ENCODE measurements at regions not wholly inside any gene's neighbourhood (a gene's known extent, or its start where the extent isn't known, plus 50 kb on each side); places are given as distances from the start of the nearest gene placed in this dataset.

GRCh38 chr1:38758820-38759219 is 100.8 kb downstream of the RRAGC start:
- no peak for TF ChIP-seq CTCF (IDR thresholded peaks at IDR 0.05)
- TF ChIP-seq POLR2A (IDR thresholded peaks at IDR 0.05), result no peak

Data from vagina (tissue), 2 donors.